Glomerular visceral epithelial cell (primary cell): ENCODE measurements at regions not wholly inside any gene's neighbourhood (a gene's known extent, or its start where the extent isn't known, plus 50 kb on each side); places are given as distances from the start of the nearest gene placed in this dataset.
A peak's percentile ranks its signal among the peaks of the same experiment; 100 is the strongest.

ENCODE experiments used
- DNase-seq: peaks from one replicate; pipeline ENCODE4 v3.0.0-alpha.2; 2016; ENCODE audit errors: extremely low spot score

- no peak for DNase-seq
Measured at GRCh38 chr10:113415246-113415645, 137.6 kb upstream of the HABP2 start.

- no peak for DNase-seq
Measured at GRCh38 chr10:113420057-113420732, 132.7 kb upstream of the HABP2 start.

- no peak for DNase-seq
Measured at GRCh38 chr10:113420733-113421675, 131.8 kb upstream of the HABP2 start.

- DNase-seq, result no peak
Measured at GRCh38 chr10:113422371-113422770, 130.5 kb upstream of the HABP2 start.

- DNase-seq, result no peak
Measured at GRCh38 chr10:113423981-113424721, 128.7 kb upstream of the HABP2 start.

GRCh38 chr10:113425008-113425407 lies 127.8 kb upstream of the HABP2 start:
- DNase-seq, result no peak

DNA sequence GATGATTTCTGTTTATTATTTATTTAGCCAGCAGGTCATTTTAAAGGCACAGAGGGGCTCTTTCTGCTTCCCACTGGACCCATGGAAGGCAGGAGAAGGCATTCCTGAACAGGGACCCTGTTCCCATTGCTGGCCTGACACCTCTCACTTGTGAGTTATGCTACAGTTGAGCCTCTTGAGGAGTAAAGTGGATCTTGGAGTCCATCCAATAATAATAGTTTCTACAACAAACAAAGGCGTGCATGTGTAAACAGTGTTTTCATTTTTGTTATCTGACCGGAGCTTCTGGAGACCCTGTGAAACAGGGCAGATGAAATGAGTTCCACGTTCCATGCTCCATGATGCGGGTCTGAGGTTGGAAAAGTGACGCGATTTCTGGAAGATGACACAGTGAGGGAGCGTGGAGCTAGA lies 127.3 kb upstream of the HABP2 start:
- DNase-seq, result no peak

DNA sequence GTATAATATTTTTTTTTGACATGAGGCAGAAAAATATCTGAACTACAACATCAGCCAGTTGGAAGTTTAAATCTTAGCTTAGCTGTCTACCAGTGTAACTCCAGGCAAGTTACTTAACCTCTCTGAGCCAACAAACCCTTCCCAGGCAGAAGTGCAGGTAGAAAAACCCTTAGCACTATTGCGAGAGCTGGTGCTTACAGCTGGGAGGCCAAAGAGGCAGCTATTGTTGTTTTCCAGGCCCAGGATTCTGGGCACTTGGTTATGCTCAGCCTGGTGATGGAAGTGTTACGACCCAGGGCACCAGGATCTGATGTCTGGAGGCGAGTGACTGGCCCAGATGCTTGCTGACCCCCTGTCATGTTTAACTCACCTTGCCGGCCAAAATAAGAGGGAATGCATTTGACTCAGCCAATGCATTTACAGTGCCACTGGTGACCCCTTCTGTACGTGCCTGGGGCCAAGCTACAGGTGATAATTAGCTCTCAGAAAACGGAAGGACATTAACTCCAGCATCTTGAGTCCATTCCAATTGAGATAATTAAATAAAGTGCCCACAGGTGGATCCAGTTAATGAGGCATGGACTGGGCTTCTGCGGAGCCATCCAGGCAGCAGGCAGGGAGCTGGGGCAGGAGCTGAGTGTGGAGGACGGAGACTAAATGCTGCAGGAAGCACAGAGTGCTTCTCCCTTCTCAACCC lies 126.5 kb upstream of the HABP2 start:
- no peak for DNase-seq

DNA sequence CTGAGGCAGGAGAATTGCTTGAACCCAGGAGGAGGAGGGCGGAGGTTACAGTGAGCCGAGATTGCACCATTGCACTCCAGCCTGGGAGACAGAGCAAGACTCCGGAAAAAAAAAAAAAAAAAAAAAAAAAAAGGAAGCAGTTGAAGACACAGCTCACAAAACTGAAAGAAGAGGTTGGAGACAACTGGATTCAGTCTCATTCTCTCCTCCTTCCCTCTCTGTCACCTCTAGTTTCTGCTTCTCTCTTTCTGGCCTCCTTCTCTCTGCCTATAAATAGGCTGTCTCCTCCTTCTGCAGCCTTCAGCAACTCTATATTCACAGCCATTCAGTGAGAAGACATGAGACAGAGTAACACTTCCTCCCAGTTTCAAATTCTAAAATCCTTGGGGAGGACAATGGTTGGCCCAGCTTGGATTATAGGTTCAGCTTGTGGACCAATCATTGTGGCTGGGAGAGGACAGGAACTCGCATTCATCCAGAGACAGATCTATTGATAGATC lies 125.6 kb upstream of the HABP2 start:
- DNase-seq, result no peak

GRCh38 chr10:113427811-113428558 lies 124.9 kb upstream of the HABP2 start:
- no peak for DNase-seq

- no peak for DNase-seq
Measured at GRCh38 chr10:113430634-113431397, 122.0 kb upstream of the HABP2 start.

DNA sequence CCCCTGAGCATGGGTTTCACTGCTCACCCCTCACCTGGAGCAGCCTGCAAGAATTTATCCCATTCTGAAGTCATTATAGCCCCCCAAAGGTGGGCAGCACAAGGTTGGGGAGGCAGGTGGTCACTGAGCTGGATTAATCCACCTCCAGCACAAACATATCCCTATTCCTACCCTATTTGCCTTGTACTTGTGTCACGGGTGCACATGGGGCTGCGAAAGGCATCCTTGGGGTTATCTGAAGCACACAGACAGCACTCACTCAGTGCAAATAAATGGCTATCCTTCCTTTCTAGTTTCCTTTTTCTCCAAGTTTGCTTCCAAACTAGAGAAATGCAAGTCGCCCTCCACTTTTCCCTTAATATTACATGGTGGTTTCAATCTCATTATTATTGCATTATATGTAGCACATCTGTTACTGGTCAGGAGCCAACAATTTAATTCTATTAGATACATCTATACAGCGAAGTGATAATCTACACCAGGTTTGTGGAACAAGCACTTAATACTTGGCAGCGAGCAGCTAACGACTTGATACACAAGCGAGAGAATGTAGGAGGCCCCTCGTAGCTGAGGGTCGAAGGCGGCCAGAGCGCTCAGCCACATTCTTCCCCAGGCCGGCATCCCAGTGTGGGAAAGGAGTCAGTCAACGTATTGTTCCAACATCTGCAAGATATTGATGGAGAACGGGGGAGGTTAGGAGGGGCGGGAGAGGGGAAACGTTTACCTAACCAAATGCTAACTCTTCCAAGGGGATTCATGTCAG lies 121.3 kb upstream of the HABP2 start:
- DNase-seq, result no peak

- no peak for DNase-seq
Measured at GRCh38 chr10:113433711-113434110, 119.1 kb upstream of the HABP2 start.

DNA sequence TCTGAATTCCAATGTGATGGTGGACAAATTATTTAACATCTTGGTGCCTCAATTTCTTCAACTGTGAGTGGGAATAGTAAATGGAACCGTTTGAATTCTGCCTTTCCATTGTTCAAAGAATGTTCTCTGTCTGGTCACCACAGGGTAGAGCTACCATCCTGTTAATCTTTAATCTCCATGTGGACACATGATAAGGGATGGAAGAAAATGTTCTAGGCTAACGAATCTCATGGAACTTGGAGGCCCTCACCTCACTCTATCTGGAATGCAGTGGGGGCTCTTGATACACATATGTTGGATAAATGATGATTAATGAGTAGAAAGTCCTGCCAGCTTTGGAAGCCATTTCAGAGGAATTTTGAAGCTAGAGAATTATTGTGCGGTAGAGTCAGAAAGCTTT lies 118.5 kb upstream of the HABP2 start:
- no peak for DNase-seq

DNA sequence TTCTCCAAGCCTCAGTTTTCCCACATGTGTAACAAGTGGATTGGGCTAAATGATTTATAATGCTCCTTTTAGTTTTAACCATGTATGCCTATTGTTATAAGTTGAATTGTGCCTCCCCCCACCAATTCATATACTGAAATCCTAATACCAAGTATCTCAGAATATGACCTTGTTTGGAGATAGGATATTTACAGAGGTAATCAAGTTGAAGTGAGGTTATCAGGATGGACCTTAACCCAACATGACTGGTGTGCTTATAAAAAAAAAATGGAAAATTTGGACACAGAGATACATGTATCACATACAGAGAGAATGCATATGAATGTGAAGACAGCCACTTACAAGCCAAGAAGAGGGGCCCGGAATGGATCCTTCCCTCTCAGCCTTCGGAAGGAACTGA lies 117.9 kb upstream of the HABP2 start:
- no peak for DNase-seq

GRCh38 chr10:113435881-113436280 lies 117.0 kb upstream of the HABP2 start:
- DNase-seq, result peak; percentile 2

DNA sequence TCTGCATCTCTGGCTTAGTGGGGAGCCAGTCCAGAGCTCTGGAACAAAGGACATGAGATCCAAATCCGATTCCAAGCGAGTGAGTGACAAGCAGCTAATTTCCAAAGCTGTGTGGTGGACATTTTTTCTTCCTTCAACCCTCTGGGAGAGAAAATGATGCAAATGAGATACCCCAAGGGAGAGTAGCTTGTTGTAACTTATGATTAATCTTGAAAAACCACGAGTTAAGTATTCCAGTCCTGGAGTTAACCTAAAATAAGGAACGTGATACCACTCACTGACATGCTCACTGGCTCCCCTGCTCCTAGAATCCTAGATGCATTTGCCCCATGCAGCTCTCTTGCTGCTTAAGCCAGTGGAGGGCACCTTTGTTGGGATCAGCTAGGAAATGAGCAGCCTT lies 116.0 kb upstream of the HABP2 start:
- DNase-seq, result no peak

GRCh38 chr10:113438652-113439051 lies 114.2 kb upstream of the HABP2 start:
- no peak for DNase-seq

GRCh38 chr10:113441220-113441619 lies 111.6 kb upstream of the HABP2 start:
- DNase-seq, result no peak
